ENCODE measurements at regions not wholly inside any gene's neighbourhood (a gene's known extent, or its start where the extent isn't known, plus 50 kb on each side); places are given as distances from the start of the nearest gene placed in this dataset.

GRCh38 chr4:181176306-181176705 is 1066.9 kb upstream of the TENM3 start (continued):
- TF ChIP-seq ARID4A (CRISPR knock-in tag; IDR thresholded peaks at IDR 0.05; ENCODE audit: borderline replicate concordance) (no peak), KDM5A (IDR thresholded peaks at IDR 0.05; ENCODE audit: borderline replicate concordance, low read length) (no peak), ZNF446 (CRISPR knock-in tag; IDR thresholded peaks at IDR 0.05) (no peak)

GRCh38 chr4:181181331-181181730 is 1061.9 kb upstream of the TENM3 start:
- no peak for FAIRE-seq
- Histone ChIP-seq H3K27ac (ENCODE audit: extremely low read length, insufficient read depth, low read length) (no peak overlapping the region), H3K4me3 (replicated peaks in 1 of 3; ENCODE audit: insufficient read depth in 1 of 3, low read depth in 2 of 3, low read length in 3 of 3) (no peak overlapping the region), H2AFZ (ENCODE audit: low read length) (no peak overlapping the region), H3K9ac (ENCODE audit: insufficient read depth, low read depth, low read length) (no peak overlapping the region), H3K36me3 (replicated peaks in 1 of 2; ENCODE audit: control insufficient read depth in 1 of 2, insufficient read depth in 2 of 2, low read length in 2 of 2) (no peaks in the 10 kb centered on the region), H4K20me1 (ENCODE audit: insufficient read depth, low read length) (no peaks in the 10 kb centered on the region), H3K4me2 (ENCODE audit: low read depth, low read length) (no peak overlapping the region), H3K4me1 (ENCODE audit: insufficient read depth, low read length) (no peaks in the 10 kb centered on the region), H3K79me2 (ENCODE audit: insufficient read depth, low read length) (no peaks in the 10 kb centered on the region), H3K27me3 (ENCODE audit: control insufficient read depth in 1 of 2, insufficient read depth in 2 of 2, low read length in 2 of 2) (no peaks in the 10 kb centered on the region), H3K9me3 (ENCODE audit: low read length) (no peaks in the 10 kb centered on the region)
- no peak for ATAC-seq
- no CpG with 5 or more reads among the region's 1 CpG for WGBS (ENCODE audit: low lambda C conversion rate)
- CTCF ChIA-PET (ENCODE audit: low intra/inter-chr PET ratio, low total read pairs): no interaction called here
- BruUV-seq (replicated peaks): no TSS peak
- intact Hi-C loops (cut with micrococcal nuclease; ENCODE audit: unreplicated experiment): no loop called here
- in situ Hi-C loops (cut with HindIII; ENCODE audit: extremely low pct_ligation_motif_present, low pct_unique_long_range_greater_than_20kb): no loop called here
- TF ChIP-seq, protein P1, sequence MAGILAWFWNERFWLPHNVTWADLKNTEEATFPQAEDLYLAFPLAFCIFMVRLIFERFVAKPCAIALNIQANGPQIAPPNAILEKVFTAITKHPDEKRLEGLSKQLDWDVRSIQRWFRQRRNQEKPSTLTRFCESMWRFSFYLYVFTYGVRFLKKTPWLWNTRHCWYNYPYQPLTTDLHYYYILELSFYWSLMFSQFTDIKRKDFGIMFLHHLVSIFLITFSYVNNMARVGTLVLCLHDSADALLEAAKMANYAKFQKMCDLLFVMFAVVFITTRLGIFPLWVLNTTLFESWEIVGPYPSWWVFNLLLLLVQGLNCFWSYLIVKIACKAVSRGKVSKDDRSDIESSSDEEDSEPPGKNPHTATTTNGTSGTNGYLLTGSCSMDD (CRISPR knock-in tag; IDR thresholded peaks at IDR 0.05): no peak
- no peak for TF ChIP-seq ZBTB3 (CRISPR knock-in tag; IDR thresholded peaks at IDR 0.05; ENCODE audit: borderline replicate concordance, low read depth)
- TF ChIP-seq MXD1 (CRISPR knock-in tag; IDR thresholded peaks at IDR 0.05): no peak
- TF ChIP-seq, protein P2, sequence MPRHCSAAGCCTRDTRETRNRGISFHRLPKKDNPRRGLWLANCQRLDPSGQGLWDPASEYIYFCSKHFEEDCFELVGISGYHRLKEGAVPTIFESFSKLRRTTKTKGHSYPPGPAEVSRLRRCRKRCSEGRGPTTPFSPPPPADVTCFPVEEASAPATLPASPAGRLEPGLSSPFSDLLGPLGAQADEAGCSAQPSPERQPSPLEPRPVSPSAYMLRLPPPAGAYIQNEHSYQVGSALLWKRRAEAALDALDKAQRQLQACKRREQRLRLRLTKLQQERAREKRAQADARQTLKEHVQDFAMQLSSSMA (CRISPR knock-in tag; IDR thresholded peaks at IDR 0.05): no peak
- TF ChIP-seq, protein P3, sequence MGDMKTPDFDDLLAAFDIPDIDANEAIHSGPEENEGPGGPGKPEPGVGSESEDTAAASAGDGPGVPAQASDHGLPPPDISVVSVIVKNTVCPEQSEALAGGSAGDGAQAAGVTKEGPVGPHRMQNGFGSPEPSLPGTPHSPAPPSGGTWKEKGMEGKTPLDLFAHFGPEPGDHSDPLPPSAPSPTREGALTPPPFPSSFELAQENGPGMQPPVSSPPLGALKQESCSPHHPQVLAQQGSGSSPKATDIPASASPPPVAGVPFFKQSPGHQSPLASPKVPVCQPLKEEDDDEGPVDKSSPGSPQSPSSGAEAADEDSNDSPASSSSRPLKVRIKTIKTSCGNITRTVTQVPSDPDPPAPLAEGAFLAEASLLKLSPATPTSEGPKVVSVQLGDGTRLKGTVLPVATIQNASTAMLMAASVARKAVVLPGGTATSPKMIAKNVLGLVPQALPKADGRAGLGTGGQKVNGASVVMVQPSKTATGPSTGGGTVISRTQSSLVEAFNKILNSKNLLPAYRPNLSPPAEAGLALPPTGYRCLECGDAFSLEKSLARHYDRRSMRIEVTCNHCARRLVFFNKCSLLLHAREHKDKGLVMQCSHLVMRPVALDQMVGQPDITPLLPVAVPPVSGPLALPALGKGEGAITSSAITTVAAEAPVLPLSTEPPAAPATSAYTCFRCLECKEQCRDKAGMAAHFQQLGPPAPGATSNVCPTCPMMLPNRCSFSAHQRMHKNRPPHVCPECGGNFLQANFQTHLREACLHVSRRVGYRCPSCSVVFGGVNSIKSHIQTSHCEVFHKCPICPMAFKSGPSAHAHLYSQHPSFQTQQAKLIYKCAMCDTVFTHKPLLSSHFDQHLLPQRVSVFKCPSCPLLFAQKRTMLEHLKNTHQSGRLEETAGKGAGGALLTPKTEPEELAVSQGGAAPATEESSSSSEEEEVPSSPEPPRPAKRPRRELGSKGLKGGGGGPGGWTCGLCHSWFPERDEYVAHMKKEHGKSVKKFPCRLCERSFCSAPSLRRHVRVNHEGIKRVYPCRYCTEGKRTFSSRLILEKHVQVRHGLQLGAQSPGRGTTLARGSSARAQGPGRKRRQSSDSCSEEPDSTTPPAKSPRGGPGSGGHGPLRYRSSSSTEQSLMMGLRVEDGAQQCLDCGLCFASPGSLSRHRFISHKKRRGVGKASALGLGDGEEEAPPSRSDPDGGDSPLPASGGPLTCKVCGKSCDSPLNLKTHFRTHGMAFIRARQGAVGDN (CRISPR knock-in tag; IDR thresholded peaks at IDR 0.05): no peak
- TF ChIP-seq PITX1 (CRISPR knock-in tag; IDR thresholded peaks at IDR 0.05): no peak
- no peak for DNase-seq (ENCODE audit: low spot score)
- POLR2A ChIA-PET: no interaction called here

Measured in HepG2 (cell line).